ENCODE measurements at regions not wholly inside any gene's neighbourhood (a gene's known extent, or its start where the extent isn't known, plus 50 kb on each side); places are given as distances from the start of the nearest gene placed in this dataset.
"Not testable (repeated sequence)": the region's sequence is repeated elsewhere in the genome, so short reads cannot be mapped to it uniquely, and the experiment has no call there.

DNA sequence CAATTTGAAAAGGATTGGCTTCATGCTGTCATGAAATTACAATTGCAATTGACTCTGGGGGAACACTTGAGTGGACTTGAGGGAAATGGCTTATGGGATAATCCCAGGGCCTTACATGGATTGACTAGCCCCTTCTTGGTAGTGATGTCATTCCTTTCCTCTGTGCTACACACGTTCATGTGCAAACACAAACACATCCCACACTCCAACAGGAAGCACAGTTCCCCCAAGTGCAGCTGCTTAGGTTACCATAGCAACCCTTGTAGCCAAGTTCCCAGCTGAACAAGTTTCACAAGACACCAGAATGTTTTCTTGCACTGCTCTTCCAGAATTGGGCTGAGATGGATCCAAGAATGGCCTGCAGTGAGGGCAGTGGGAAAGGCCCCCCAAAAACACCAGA lies 217.0 kb downstream of the ZNF621 start:
- in situ Hi-C loops (cut with MboI; ENCODE audit: low sequenced_read_pairs) = no loop called here

DNA sequence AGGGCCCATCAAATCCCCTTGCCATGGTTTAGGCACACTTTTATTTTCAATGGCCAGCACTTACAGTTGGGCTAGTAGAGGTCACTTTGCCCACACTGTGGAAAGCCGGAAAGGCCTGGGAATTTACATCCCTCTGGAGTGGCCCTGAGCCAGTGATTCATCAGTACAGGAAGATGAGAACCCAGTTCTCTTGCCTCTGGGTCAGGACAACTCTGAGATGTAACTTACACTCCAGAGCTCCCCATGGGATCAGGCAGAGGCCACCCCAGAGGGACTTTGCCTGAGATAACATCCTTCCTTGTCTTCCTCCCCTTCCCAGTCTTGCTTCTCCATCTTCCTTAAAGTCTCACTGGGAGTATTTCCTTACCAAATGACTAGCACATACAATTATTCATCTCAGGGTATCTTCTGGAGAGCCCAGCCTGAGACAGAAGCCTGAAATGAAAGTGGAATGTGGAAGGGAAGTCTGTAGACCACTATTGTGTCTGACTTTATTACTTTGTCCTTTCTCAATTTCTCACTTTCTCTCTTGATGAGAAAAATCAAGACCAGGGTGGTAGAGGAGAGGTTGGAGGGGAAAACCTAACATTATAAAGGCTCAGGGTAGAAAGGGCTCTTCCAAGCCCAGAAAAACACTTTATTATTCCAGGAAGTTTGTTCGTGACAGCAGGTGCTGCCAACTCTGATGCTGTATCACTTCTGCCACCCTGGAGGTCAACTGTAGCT lies 220.8 kb downstream of the ZNF621 start:
- in situ Hi-C loops (cut with MboI; ENCODE audit: low sequenced_read_pairs) = no loop called here

DNA sequence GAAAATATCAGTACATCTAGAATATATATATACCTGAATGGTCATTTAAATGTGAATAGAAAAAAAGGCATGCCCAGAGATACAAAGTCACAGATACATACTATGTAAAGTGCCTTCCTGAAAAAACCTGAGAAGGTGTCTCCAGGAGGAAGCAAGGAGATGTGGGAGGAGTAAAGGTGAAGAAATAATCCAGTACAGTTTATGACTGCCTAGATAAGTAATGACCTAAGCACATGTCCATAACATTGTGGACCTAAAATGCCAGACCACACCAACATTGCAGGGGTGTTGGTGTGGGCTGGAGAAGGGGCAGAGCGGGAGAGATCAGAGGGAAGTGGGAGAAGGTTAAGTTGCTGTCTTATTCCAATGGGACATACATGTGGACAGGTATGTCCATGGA lies 226.9 kb downstream of the ZNF621 start:
- in situ Hi-C loops (cut with MboI; ENCODE audit: low sequenced_read_pairs) = no loop called here

DNA sequence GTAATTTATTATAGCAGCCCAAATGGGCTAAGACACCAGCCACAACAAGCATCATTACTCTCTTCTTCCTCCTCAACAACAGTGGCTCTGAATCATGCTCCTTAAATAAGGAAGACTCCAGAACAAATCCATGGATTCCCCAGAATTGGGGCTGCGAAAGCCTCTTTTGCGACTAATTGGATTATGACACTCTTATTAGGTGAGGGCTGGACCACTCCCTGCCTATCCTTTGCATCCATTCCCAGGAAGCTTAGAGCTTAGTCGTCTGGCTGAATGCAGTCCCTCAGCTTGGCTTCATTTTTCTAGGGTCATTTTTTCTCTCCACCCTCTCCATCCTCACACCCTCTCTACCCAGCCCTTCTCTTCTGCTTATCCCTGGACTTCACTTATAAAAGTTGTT lies 227.7 kb downstream of the ZNF621 start:
- in situ Hi-C loops (cut with MboI; ENCODE audit: low sequenced_read_pairs) = no loop called here

DNA sequence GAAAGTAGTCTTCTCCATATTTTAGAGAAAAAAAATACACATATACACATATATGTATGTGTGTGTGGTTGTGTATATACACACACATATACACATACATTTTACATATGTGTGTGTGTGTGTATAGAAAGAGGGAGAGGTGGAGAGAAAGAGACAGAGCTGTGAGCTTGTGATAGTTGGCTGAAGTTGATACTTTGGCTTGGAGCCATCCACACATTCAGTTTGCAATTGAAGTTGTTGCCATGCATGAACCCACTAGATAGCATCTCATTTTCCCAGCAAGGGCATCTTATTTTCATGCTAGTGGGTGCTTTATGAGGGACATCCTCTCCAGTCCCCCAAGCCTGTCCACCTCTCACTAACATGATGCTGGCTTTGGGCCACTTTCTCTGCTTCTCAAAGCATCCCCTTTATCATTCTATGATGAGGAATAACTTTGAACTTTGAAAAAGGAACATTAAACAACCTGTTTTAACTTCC lies 228.6 kb downstream of the ZNF621 start:
- in situ Hi-C loops (cut with MboI; ENCODE audit: low sequenced_read_pairs) = no loop called here

DNA sequence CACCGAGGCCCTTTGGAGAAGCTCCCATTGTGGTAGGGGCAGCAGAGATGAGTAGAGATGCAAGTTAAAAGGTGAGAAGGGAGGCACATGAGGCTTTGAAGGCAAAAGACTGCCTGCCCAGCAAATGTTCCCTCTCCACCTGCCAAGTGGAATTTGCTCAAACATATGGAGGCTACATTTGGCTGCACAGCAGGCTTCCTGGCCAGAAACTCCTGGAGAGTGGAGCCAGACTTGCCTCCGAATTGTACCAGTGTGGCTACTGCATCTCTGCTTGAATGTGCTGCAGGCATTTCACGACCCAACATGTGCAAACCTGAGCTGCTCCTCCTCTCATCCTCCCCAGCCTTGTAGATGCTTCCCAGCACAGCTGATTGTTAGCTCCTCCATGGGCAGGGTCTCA lies 229.2 kb downstream of the ZNF621 start:
- in situ Hi-C loops (cut with MboI; ENCODE audit: low sequenced_read_pairs) = no loop called here

DNA sequence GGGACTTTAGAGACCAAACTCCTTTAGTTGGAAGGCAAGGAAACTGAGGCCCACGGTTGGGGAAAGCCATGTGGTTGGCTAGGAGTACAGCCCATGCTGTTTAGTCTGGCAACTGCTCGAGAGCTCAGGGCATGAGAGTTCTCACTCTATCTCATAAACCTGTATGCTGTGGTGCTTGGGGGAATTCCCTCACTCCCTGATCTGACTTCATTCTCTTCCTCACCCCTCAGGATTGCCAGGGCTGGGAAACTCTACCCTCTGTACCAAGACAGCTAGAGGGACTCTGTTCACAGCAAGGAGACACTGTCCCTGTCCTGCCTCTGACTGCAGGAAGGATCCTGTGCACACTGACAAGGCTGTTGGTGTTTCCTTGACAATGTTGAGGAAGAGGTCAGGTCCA lies 230.2 kb downstream of the ZNF621 start:
- in situ Hi-C loops (cut with MboI; ENCODE audit: low sequenced_read_pairs) = no loop called here

DNA sequence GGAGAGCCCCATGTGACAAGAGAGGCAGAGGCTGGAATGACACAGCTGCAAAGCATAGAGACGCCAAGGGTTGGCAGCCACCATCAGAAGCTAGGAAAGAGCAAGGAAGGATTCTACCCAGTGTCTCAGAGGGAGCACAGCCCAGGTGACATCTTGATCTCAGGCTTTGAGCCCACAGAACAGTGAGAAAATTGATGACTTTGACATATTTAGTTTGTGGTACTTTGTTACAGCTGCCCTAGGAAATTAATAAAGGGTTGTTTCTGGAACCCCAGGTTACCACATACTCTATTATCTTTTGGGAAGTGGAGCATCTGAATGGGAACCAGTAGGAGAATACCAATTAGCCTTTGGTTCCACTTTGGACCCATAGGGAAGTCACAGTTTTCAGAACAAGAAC lies 231.7 kb downstream of the ZNF621 start:
- in situ Hi-C loops (cut with MboI; ENCODE audit: low sequenced_read_pairs) = no loop called here

DNA sequence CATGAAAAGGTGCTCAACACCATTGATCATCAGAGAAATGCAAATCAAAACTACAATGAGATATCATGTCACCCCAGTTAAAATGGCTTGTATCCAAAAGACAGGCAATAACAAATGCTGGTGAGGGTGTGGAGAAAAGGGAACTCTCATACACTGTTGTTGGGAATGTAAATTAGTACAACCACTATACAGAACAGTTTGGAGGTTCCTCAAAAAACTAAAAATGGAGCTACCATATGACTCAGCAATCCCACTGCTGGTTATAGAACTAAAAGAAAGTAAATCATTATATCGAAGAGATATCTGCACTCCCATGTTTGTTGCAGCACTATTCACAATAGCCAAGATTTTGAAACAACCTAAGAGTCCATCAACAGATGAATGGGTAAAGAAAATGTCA lies 238.0 kb downstream of the ZNF621 start:
- in situ Hi-C loops (cut with MboI; ENCODE audit: low sequenced_read_pairs) = not testable (repeated sequence)

DNA sequence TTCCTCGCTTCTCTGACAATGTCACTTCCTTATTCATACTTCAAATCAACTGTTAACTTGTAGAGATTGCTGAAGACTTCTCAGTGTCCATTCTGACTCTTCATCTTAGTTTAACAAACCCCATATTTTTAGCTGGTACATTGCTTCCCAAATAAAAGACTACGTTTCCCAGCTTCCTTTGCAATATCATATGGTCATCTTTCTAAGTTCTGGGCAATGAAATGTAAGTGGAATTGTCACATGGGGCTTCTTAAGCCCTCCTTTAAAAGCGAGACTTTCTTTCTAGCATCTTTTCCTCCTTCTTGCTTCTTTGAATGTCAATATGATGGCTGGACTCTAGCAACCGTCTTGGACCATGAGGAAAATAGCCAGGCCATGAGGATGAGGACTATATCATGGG lies 239.0 kb downstream of the ZNF621 start:
- in situ Hi-C loops (cut with MboI; ENCODE audit: low sequenced_read_pairs) = no loop called here

DNA sequence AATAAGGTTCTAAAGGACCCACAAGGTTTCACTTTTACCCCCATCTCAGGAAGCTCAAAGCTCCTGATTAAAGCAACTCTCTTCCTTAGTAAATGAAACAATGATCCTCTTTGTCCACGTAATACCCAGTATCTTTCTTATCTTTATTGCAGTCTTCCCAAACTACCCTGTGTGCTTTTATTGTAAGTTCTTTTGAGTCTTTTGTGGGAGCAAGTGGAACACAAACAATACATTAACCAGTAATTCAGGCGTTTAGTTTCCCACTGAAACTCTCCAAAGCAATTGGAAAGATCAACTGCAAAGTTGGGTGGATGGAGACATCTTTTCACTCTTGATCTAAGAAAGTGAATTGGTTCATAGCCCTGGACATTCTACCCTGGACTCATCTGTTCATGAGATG lies 240.0 kb downstream of the ZNF621 start:
- in situ Hi-C loops (cut with MboI; ENCODE audit: low sequenced_read_pairs) = no loop called here

DNA sequence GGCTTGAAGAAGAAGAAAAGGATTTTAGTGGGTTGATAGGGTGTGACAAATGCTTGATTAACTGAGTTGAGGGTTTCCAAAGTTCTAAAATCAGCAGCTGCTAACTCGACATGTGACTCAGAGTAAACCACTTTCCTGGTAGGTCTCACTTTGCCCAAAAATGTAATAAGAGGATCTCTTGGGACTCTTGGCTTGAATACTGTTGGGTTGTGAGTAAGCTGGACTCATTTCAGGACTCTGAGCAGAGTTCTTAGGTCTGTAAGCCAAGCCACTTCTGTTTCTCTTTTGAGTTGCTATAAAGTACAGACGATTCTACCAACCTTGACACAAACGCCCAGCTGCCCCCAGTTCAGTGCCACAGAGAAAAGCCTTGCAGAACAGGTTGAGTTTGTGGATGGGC lies 241.1 kb downstream of the ZNF621 start:
- in situ Hi-C loops (cut with MboI; ENCODE audit: low sequenced_read_pairs) = no loop called here

DNA sequence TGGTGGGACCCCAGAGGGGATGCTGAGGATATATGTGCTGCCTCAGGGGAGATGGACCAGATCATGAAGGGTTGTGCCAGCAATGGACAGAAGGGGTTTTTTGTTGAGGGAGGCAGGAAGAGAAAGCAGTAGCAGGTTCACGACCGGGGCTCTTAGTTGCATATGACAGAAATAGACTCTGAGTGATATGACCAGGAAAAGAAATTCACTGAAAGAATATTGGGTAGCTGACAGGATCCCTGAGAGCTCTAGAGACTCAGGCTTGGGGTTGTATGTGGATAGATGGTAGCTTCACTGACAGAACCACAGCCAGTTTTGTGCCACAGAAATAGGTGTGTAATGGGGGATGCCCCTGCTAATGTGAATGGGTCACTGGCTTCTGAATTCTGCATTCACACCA lies 241.6 kb downstream of the ZNF621 start:
- in situ Hi-C loops (cut with MboI; ENCODE audit: low sequenced_read_pairs) = no loop called here

DNA sequence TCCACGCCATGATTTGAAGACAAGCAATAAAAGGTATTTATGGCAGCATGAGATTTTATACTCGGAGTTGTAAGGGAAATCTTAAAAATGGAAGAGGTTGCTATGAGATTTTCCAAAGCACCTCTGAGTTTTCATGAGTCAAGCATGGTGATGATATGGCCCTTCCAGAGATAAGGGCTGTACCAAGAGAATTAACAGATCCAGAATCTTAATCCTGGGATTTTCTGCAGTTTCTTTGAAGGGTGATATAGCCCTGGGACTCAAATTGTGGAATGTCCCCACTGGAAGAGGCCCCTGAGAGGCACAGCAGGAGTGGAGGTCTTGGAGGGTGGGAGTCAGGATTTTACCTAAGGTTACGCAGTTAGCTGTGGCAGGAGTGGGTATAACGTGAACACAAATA lies 243.3 kb downstream of the ZNF621 start:
- in situ Hi-C loops (cut with MboI; ENCODE audit: low sequenced_read_pairs) = no loop called here

DNA sequence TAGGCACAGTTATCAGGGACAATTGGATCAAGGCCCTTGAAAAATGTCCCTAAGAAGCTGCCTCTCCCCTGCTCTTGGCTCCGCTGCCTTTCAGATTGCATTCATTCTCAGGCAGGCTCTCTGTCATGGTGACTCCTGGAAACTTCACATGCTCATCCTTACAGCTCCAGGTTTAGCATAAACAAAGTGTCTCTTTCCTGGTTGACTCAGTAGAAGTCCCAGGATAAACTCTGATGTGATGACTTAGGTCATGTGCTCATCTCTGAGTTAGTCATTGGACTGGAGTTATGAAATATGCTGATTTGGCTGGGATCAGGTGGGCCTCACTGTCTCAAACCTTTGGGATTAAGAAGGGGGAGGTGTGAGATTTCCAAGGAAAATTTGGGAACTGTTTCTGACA lies 243.8 kb downstream of the ZNF621 start:
- in situ Hi-C loops (cut with MboI; ENCODE audit: low sequenced_read_pairs) = no loop called here

DNA sequence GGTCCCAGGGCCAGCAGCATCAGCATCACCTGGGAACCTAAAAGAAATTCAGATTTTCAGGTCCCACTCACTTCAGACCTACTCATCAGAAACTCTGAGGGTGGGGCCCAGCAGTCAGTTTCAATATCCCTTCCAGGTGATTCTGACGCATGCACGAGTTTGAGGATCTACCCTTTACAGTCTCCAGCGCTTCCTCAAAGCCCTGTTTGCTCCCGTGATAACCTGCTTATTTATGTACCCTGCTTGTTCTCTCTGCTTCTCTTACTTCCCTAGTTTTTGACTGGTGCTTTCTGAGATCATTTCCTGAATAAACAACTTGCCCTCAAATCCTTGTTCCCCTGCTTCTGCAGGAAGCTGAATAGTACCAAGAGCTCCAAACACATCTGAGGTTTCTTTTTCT lies 245.3 kb downstream of the ZNF621 start:
- in situ Hi-C loops (cut with MboI; ENCODE audit: low sequenced_read_pairs) = no loop called here

DNA sequence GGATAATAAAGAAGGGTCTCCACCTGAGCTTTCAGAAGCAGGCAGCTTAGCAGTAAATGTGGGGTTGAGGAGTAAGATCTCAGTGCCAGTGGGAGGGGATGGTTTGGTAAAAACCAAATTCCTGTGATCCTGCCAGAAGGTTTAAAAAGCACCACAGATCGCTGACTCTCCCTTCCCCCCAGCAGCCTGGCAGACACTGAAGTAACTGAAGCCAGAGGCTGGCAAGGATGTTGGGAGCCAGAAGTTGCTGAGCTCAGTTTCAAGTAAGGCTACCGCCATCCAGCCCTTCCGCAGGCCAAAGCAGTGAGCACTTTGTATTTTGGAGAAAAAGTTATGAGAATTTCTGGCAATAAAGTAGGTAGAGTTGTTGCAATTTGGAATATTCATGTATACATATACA lies 246.4 kb downstream of the ZNF621 start:
- in situ Hi-C loops (cut with MboI; ENCODE audit: low sequenced_read_pairs) = no loop called here

DNA sequence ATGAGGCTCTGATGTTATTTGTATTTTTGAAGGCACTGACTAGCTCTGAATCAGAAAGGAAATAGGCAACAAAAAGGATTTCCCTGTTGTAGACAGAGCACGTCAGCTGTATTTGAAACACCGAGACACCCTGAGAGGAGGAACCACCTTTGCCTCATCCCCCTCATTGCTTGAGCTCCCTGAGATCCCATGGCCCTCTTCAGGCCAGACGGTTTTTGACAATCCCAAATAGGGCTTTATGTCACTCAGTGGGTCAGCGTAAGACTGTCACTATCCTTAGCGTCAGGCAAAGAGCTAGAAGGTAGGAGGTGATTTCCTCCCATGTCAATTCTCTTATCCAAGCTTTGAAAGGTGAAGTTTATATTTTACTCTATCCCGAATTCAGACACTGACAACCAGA lies 254.3 kb downstream of the ZNF621 start:
- in situ Hi-C loops (cut with MboI; ENCODE audit: low sequenced_read_pairs) = no loop called here

DNA sequence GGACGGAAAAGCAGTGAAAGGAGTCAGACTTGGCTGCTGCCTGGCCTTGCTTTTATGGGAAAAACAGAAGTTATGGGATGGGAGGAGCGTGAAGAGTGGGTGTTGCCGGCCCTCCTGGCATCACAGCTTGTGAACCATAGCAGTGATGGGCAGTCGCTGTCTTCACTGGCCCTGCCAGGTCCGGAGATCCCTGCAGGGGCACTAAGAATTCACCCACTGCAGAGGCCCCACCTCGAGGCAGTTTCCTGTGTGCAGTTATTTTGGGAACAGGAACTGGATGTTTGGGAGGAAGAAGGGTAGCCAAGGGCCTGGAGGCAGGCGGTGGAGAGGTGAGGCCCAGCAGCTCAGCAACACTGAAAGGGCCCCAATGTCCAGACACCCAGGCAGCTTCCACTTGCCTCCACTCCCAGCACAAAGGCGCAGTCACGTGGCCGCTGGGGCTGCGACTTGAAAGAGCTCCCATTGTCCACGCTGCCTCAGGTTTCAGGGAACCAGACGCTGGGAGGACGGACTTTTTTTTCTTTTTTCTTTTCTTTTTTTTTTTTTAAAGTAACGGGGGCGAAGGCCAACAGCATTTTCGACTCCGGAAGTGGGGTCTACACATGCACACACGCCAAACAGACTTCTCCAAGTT lies 255.6 kb downstream of the ZNF621 start:
- in situ Hi-C loops (cut with MboI; ENCODE audit: low sequenced_read_pairs) = no loop called here

DNA sequence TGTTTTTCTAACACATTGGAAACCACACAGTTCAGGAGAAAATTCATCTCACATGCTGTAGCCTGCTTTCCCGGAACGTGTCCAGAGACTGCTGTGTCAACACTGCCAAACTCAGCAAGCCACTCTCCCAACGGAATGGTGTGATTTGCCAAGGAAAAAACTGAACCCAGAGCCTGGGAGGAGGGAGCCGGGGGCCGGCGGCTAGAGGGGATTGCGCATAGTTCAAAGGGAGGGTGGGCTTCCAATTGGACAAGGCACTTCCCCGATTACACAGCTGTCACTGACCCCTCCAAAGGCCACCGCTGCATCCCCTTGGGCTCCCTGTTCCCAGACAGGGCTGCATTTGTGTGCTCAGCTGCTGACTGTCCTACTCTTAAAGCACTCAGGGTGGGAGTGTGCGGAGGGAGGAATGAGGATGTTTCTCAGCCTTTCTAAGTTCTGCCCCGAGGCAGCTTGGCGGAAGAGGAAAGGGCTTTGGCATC lies 256.2 kb downstream of the ZNF621 start:
- in situ Hi-C loops (cut with MboI; ENCODE audit: low sequenced_read_pairs) = no loop called here

DNA sequence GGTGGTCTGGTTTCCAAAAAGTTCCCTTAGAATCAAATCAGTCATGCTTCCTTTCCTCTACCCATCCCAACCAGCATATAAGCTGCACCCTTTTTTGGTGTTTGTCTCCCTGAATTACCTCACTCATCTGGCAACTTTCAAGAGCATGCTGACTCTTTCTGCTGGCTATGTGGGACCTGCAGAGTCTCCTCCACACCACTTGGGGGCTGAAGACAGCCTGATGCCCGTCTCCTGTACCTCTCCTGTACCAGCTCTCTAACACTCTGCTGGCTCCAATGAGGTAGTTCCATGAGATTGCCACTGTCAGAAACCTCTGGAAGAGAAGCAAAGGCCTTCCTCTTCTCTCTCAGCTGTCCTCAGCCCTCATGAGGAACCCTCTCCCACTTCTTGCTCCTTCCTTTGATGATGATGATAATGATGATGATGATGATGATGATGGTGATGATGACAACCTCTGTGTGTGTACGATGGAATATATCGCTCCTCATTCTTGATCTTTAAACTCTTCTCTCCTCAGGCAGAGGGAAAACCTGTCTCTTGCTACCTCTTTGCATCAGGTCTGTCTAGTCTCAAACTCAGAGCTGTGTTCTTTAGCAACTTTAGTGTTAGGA lies 257.5 kb downstream of the ZNF621 start:
- in situ Hi-C loops (cut with MboI; ENCODE audit: low sequenced_read_pairs) = no loop called here

DNA sequence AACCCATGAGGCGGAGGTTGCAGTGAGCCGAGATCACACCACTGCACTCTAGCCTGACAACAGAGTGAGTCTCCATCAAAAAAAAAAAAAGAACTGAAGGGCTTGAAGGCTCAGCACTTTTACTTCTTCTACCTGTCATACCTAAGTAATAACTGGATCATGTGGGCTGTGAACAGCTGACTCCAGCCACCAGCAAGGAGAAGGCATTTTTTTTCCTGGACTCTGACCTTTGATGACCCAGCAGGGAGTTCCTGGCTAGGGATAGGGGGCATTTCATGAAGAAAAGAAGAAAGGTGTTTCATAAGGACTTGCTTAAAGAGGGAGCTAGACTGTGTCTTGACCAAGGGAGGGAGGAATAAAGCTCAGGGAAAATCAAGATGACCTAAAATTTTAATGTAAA lies 266.0 kb downstream of the ZNF621 start:
- in situ Hi-C loops (cut with MboI; ENCODE audit: low sequenced_read_pairs) = no loop called here

Measured in HL-60/S4 treated with phorbol 12-myristate 13-acetate at 8.2 ng/mL for 4 days and 3 days (cell line).